ENCODE measurements at regions not wholly inside any gene's neighbourhood (a gene's known extent, or its start where the extent isn't known, plus 50 kb on each side); places are given as distances from the start of the nearest gene placed in this dataset.
"Not testable (repeated sequence)": the region's sequence is repeated elsewhere in the genome, so short reads cannot be mapped to it uniquely, and the experiment has no call there.

DNA sequence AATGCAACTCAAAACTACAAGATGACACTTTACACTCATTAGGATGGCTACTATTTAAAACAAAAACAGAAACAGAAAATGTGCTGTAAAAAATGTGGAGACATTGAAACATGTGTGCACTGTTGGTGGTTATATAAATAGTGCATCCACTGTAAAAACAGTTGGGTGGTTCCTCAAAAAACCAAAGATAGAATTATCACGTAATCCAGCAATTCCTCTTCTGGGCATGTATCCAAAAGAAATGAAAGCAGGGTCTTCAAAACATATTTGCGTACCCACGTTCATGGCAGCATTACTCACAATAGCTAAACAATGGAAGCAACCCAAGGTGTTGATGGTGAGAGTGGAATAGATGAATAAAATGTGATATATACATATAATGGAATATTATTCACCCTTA is 967.2 kb downstream of the TRAM1L1 start:
- no peak for DNase-seq (ENCODE audit: low spot score)

DNA sequence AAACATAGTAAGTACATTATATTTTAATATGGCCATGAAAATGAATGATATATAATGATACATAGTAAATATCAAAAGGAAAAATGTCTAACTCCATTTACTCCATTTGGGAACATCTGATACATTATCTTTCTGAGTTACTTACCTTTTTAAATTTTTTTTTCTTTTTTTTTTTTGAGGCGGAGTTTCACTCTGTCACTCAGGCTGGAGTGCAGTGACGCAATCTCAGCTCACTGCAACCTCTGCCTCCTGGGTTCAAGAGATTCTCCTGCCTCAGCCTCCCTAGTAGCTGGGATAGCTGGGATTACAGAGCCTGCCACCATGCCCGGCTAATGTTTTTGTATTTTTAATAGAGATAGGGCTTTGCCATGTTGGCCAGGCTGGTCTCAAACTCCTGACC is 972.5 kb downstream of the TRAM1L1 start:
- not testable (repeated sequence) for DNase-seq (ENCODE audit: low spot score)

DNA sequence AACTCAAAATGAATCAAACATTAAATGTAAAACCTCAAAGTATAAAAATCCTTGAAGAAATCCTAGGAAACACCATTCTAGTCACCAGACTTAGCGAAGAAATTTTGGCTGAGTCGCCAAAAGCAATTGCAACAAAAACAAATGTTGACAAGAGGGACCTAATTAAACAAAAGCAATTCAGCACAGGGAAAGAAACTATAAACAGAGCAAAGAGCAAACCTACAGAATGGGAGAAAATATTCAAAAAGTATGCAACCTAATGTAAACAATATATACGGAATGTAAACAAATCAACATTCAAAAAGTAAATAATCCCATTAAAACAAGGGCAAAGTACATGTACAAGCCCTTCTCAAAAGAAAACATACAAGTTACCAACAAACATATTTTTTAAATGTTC is 974.7 kb downstream of the TRAM1L1 start:
- no peak for DNase-seq (ENCODE audit: low spot score)

DNA sequence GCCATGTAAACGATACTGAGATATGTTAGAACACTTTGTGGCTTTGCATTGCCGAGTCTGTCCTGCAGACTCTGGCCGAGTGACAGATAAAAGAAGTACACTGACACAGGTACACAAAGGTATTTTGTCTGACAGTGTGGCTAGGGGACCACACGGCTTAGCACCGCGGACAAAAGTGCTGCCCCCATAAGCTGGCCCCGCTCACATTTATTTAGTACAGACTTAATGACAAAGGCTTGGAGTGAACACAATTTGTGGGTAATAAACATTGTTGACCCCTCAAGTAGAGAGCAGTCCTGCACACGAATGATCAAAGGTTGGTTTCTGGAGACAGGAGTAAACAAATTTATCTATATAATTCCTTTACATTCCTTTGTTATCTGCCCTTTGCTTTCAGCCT is 976.8 kb downstream of the TRAM1L1 start:
- DNase-seq (ENCODE audit: low spot score), result no peak

DNA sequence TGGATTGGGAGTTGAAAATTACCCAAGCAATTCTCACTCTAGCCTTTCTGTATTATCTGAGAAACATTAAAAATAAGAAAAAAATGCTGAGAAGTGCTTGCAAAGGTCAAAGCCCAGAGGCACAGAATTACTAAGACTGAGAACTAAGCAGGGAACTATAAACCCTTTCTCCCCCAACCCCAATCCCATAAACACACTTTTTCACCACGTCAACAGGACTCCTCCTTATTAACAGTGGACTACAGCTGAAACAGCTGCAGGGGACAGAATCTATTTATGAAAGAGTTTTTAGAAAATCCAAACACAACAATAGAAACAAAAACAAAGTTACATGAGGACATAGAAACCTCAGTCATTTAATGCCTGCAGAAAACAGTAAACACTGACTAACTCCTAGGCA is 984.1 kb downstream of the TRAM1L1 start:
- DNase-seq (ENCODE audit: low spot score), result no peak

DNA sequence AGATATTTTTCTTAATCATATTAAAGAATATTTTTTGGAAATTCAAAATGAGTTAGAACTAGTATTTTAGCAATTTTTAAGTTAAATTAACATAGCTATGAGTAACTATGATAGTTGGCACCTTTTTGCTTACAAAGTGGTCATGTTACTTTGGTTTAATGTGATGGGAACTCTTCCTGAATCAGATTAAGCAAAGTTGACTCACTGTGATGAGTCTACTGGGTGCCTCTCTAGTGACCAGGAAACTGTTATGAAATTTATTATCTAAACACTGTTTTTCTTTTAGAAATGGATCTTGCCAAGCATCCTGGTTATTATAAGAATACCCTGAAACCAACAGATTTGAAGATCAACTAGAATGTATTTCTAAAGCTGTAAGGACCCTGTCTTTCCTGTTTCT is 985.8 kb downstream of the TRAM1L1 start:
- no peak for DNase-seq (ENCODE audit: low spot score)

DNA sequence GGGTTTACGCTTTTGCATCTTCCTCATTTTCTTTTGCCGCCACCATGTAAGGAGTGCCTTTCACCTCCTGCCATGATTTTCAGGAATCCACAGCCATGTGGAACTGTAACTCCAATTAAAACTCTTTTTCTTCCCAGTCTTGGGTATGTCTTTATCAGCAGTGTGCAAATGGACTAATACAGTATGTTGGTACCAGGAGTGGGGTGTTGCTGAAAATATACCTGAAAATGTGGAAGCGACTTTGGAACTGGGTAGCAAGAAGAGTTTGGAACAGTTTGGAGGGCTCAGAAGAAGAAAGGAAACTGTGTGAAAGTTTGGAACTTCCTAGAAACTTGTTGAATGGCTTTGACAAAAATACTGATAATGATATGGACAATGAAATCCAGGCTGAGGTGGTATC is 983.9 kb upstream of the NDST4 start:
- not testable (repeated sequence) for DNase-seq (ENCODE audit: low spot score)

DNA sequence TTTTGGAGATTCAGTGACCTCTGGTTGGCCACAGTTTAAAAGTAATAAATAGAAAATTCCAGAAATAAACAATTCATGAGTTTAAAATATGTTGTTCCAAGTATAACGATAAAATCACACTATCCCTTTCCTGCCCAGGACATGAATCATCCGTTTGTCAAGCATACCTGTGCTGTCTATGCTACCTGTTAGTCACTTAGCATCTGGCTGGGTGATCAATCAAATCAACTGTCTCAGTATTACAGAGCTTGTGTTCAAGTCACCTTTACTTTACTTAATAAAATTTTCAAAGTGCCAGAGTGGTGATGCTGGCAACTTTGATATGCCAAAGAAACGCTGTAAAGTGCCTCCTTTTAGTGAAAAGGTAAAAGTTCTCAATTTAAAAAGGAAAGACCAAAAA is 979.5 kb upstream of the NDST4 start:
- no peak for DNase-seq (ENCODE audit: low spot score)

DNA sequence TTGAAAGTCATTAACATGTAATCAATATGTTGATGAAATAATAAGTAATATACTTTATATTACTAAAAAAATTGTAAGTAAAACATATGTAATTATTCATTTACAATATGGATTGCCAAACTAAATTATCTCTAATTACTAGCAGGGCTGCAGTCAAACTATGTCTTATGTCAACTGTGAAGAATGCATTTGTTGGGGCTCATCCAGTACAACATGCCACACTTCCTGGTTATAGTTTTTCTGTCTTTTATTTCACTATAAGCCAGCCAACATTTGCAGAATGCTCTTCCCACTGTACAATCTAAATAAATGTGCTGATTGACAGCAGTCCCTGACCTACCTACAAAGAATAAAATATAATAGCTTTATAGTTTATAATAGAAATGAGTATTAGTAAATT is 975.4 kb upstream of the NDST4 start:
- DNase-seq (ENCODE audit: low spot score), result no peak

DNA sequence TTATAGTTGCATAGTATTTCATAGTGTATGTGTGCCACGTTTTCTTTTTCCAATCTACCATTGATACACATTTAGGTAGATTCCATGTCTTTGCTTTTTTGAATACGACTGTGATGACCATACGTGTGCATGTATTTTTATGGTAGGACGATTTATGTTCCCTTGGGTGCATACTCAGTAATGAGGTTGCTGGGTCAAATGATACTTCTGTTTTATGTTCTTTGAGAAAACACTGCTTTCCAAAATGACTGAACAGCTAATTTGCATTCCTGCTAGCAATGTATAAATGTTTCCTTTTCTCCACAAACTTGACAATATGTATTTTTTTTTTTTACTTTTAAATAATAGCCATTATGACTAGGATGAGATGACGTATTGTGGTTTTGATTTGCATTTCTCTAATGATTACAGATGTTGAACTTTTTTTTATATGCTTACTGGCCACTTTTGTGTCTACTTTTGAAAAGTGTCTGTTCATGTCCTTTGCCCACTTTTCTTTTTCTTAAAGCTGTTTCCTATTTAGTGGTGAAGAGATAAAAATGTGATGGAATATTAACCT is 969.5 kb upstream of the NDST4 start:
- no peak for DNase-seq (ENCODE audit: low spot score)

DNA sequence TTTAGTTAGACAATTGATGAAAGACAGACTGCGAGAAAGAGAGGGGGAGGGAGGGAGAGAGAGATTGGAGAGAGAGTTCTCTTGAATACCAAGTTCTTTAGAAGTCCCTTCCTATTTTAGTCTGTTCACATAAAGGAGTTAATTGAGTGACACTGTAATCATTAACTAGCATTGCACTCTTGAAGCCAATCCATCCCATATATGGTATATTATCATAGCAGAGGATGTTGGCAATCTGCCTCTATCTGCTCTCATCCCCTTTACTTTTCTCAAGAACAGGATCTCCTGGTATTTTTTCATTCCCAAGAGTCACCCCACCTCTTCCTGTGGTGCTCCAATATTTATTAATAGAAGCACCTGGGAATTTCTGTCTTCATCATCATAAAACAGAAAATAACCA is 959.6 kb upstream of the NDST4 start:
- no peak for DNase-seq (ENCODE audit: low spot score)

DNA sequence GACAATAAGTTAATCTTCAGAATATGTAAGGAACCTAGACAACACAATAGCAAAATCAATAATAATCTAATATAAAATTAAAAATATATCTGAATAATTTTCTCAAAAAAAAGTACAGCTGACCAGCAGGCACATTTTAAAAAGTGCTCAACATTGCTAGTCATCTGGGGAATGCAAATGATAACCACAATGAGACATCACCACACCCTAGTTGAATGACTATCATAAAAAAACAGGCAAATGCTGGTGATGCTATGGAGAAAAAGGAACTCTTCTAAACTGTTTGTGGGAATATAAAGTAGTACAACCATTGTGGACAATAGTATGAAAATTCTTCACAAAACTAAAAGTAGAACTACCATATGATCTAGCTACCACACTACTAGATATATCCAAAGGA is 956.9 kb upstream of the NDST4 start:
- no peak for DNase-seq (ENCODE audit: low spot score)

DNA sequence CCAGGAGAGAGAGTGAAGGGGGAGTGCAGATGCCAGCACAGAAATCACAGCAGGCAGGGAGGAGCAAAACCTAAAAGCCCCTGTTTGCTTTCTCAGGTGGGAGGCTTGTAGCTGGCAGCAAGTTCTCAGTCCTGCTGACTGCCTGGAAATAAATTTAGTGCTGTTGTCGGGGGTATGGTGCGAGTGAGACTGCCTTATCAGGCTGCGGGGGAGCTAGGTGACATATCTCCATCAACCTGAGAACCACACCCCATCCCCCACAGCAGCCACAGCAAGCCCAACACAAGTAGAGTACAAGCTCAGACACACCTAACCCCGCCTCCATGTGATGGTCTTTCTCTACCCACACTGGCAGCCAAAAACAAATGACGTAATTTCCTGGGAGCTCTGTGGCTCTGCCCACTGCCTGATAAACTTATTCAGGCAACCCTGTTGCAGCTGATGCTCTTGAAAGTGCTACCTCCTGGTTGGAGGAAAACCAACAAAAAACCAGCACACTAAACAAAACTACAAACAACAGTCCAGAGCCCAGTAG is 953.4 kb upstream of the NDST4 start:
- no peak for DNase-seq (ENCODE audit: low spot score)

DNA sequence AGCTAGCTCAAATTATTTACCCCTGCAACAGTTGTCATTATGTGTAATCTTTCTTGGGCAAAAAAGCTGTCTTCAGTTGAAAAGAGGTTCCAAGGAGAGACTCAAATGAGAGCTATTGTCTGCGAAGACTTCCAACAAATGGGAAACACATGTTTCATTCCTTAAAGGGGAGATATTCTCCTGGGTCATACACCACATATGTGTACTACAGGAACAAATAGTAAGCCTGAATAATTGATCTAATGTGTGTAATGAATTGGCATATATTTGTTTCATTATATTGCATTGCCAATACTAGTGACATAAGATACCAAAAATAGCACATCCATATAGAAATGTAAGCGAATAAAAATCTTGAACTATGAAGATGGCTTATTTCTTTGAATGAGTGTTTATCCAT is 950.9 kb upstream of the NDST4 start:
- DNase-seq (ENCODE audit: low spot score), result no peak

DNA sequence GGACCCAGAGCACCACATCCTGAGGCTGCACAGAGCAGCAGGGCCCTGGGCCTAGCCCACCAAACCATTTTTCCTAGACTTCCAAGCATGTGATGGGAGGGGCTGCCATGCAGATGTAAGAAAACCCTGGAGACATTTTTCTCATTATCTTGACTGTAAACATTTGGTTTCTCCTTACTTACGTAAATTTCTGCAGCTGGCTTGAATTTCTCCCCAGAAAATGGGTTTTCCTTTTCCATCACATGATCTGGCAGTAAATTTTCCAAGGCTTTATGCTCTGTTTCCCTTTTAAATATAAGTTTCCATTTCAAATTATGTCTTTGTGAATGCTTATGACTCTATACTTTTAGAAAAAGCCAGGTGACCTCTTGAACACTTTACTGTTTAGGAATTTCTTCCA is 945.9 kb upstream of the NDST4 start:
- no peak for DNase-seq (ENCODE audit: low spot score)

DNA sequence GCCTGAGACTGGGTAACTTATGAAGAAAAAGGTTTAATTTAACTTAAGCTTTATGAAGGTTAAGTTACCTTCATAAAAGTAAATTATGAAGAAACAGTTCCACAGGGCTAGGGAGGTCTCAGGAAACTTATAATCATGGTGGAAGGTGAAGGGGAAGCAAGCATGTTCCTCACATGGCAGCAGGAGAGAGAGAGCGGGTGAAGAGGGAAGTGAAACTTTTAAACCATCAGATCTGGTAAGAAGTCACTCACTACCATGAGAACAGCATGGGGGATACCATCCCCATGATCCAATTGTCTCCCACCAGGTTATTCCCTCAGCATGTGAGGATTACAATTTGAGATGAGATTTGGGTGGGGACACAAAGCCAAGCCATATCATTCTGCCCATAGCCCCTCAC is 944.7 kb upstream of the NDST4 start:
- no peak for DNase-seq (ENCODE audit: low spot score)

DNA sequence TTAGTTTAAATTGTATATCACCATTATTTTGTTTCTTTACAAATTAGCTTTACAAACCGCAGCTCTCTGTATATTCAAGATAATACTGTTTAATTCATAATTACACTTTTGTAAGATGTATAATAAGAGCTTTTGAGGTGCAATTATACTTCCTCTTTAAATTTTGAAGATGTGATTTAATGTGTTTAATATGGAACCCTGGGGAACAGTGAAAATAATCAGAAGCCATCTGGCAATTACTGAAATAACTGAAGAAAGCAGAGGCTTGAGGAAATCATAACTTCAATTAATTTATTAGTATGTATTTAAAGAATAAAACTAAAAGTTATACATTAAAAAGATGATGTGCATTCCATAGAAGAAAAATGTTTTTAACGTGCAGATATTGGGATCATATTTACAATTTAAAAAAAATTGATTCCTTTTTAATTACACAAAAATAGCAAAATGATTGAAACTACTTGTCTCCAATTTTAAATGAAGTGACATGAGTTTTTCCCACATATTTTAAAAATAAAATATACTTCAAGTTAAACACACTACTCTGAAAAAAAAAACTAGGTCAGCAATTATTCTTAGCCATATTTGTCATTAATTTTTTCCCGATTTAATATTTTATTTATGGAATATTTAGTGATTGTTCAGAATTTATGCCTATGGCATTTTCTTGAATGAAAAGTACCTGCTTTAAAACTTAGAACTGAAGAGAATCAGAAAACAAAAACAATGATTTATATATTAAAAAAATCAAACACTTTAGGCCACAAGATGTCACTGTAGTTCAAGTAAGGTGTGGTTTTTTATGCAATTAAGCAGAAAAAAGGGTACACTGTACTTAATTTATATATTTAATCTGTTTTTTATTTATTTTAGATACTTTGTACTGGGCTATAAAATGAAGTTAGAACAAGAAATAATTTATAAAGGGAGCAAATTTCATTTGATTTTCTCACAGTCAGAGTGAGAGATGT is 942.7 kb upstream of the NDST4 start:
- no peak for DNase-seq (ENCODE audit: low spot score)

DNA sequence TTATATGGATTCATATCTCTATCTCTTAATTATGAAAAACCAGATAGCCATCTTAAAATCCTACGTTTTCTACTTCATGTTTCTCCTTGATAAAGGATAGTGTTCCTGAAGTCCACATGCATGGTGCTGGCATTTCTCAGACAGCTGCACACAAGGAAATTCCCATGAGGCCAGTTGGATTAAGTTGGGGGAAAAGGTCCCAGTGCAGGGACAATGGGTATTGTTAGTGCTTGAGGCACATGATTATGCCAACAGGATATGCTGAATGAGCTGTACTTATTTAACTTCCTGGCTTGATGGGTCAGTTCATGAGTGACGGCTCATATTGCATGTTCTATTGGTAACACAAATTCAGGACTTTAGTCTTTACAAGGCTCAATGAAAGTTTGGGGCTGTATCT is 913.9 kb upstream of the NDST4 start:
- no peak for DNase-seq (ENCODE audit: low spot score)

DNA sequence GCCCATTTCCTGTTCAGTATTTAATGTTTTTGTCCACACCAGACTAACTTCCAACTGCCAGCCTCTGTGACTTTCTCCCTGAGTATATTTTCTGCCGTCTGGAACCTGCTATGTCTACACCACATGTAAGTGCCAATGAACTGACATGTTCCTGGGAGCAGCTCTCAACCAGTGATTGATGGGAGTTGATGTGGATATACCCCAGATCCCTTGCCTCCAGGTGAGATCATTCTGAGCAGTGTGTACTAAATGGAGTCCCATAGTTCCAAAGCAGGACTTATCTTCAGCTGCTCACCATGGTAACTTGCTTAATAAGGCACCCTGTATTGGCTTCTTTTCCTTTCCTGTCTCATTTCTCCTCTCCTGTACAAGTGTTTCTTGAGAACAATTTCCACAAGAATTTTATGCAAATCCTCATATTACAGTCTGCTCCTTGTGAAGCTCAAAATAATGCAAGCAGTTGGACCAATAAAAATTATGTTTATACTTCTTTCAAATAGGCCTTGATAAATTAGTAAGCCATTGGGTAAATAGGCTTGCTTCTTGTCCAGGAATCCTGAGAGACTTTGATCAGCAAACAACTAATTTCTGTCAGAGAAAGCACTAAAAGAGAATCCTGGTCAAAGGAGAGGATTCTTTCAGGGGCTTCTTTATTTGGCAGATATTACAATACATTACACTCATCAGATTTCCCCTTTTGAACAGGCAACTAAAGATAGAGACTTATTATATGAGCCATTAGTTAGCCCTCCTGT is 911.7 kb upstream of the NDST4 start:
- DNase-seq (ENCODE audit: low spot score), result no peak

DNA sequence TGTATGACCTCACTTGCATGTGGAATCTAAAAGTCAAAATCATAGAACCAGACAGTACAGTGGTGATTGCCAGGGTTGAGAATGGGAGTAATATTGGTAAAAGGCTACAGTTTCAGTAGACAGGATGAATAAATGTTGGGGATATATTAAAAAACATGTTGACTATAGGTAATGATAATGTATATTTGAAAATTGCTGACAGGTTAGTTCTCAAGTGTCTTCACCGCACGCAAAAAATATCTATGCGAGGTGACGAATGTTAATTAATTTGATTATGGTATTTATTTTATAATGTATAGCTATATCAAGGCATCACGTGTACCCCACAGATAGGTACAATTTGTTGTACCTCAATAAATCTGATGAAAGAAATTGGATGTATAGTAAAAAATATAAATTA is 909.6 kb upstream of the NDST4 start:
- no peak for DNase-seq (ENCODE audit: low spot score)

DNA sequence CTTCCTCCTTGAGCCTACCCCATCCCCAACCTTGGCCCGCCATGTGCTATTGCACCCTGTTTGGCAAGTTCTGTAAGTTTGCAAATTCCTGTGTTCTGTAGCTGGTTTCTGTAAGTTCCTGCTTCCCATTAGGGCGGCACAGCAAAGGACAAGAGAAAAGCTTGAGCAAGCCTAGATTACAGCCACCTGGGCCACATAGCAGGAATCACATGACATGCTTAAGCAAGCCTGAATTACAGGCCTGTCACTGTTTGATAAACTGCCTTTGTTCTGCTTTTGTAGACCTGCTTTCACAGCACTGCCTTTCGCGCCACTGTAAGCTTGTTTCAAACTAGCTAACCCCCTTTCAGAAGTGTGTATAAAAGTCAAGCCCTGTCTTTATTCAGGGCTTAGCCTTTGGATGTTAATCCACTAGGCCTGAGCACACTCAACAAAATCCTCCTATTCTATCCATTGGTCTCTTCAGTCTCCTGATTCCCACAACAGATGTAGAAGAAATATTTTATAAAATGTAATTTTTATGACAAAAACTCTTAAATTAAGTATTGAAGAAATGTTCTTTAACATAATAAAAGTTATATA is 906.8 kb upstream of the NDST4 start:
- DNase-seq (ENCODE audit: low spot score), result no peak

DNA sequence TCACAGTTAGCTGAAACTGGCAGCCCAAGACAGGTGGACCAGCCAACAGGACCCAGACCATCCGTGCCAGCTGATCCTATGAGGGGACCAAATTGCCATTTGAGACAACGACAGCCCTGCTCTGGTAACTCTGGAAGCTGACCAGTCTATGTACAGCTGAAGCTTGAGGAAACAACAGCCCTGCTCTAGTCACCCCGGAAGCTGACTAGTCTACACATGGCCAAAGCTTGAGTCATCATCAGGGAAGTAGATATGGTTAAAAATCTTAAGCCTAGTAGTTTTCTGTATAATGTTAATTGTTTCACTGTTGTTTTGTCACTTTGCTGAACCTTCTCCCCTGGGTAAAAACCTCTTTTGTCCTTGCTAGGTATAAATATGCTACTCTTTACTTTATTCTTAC is 905.4 kb upstream of the NDST4 start:
- no peak for DNase-seq (ENCODE audit: low spot score)

Measured in HuH-7.5 (cell line).